Cardiac muscle cell (in vitro differentiated cells and primary cell): ENCODE measurements at regions not wholly inside any gene's neighbourhood (a gene's known extent, or its start where the extent isn't known, plus 50 kb on each side); places are given as distances from the start of the nearest gene placed in this dataset.
"Not testable (repeated sequence)": the region's sequence is repeated elsewhere in the genome, so short reads cannot be mapped to it uniquely, and the experiment has no call there.

Experiments used
- DNase-seq, 2 donors: peaks; one replicate each; pipeline versions ENCODE4 v3.0.0 to v3.0.0-alpha.2; 2010 to 2017; ENCODE audit warnings: low read depth in 1 of 2, low spot score in 1 of 2
- H3K27ac ChIP-seq: fragments of 200-600 bp; sonication (generic); 2 replicates; pipeline ENCODE4 v1.5.1; 2016
- H3K27me3 ChIP-seq: fragments of 200-600 bp; sonication (generic); 2 replicates; pipeline ENCODE4 v1.6.0; 2016; ENCODE audit warnings: control low read depth
- H3K36me3 ChIP-seq: fragments of 200-600 bp; sonication (generic); 2 replicates; pipeline ENCODE4 v1.5.1; 2016; ENCODE audit warnings: control low read depth
- H3K4me1 ChIP-seq: fragments of 200-600 bp; sonication (generic); 2 replicates; pipeline ENCODE4 v1.8.1; 2017; ENCODE audit warnings: low read depth, mild to moderate bottlenecking, mixed run types
- H3K4me3 ChIP-seq: fragments of 200-600 bp; sonication (generic); 2 replicates; pipeline ENCODE4 v1.5.1; 2016; ENCODE audit warnings: mild to moderate bottlenecking
- H3K9me3 ChIP-seq: fragments of 200-600 bp; sonication (generic); 2 replicates; pipeline ENCODE4 v1.5.1; 2017; ENCODE audit warnings: low read depth, mild to moderate bottlenecking, control low read depth
- CTCF ChIP-seq: IDR thresholded peaks from 2 replicates; pipeline ENCODE4 v1.5.1; 2012; ENCODE audit warnings: low read depth, mild to moderate bottlenecking, low read length

- no peak overlapping the region for H3K27ac ChIP-seq
Measured at GRCh38 chrX:115357326-115358120, 68.0 kb downstream of the LUZP4 start.

GRCh38 chrX:115359508-115359907, 70.0 kb downstream of the LUZP4 start:
- H3K36me3 ChIP-seq, H3K27ac ChIP-seq, H3K9me3 ChIP-seq, H3K4me3 ChIP-seq, DNase-seq, H3K27me3 ChIP-seq: not testable (repeated sequence)
- H3K4me1 ChIP-seq: peaks cover 13% of the 10 kb centered on the region

More at GRCh38 chrX:115357326-115358120, 68.0 kb downstream of the LUZP4 start:
- Histone ChIP-seq H3K36me3 (no peaks in the 10 kb centered on the region), H3K4me3 (no peak overlapping the region), H3K27me3 (no peaks in the 10 kb centered on the region), H3K4me1 (peaks cover 4% of the 10 kb centered on the region), H3K9me3 (no peaks in the 10 kb centered on the region)
- TF ChIP-seq CTCF: no peak
- no peak for DNase-seq

- Histone ChIP-seq H3K36me3 (no peaks in the 10 kb centered on the region), H3K27me3 (no peaks in the 10 kb centered on the region), H3K27ac (no peak overlapping the region), H3K4me1 (peaks cover 21% of the 10 kb centered on the region), H3K4me3 (no peak overlapping the region), H3K9me3 (no peaks in the 10 kb centered on the region)
- DNase-seq: peak in 1 of 2 donors; percentile 60
- TF ChIP-seq CTCF: no peak
Measured at GRCh38 chrX:115360220-115360781, 70.8 kb downstream of the LUZP4 start.

GRCh38 chrX:115362334-115363095, 73.0 kb downstream of the LUZP4 start:
- peak in 1 of 2 donors; percentile 70 for DNase-seq
- peak; percentile 37 for TF ChIP-seq CTCF
- Histone ChIP-seq H3K27ac (no peak overlapping the region), H3K36me3 (no peaks in the 10 kb centered on the region), H3K27me3 (no peaks in the 10 kb centered on the region), H3K4me1 (peaks cover 29% of the 10 kb centered on the region), H3K4me3 (no peak overlapping the region), H3K9me3 (no peaks in the 10 kb centered on the region)

GRCh38 chrX:115363372-115363771, 73.9 kb downstream of the LUZP4 start:
- H3K9me3 ChIP-seq: no peaks in the 10 kb centered on the region
- H3K4me1 ChIP-seq: peaks cover 31% of the 10 kb centered on the region
- H3K4me3 ChIP-seq: no peak overlapping the region
- DNase-seq: no peak
- no peak overlapping the region for H3K27ac ChIP-seq
- H3K36me3 ChIP-seq: no peaks in the 10 kb centered on the region
- no peak for TF ChIP-seq CTCF
- no peaks in the 10 kb centered on the region for H3K27me3 ChIP-seq
